ENCODE measurements at regions not wholly inside any gene's neighbourhood (a gene's known extent, or its start where the extent isn't known, plus 50 kb on each side); places are given as distances from the start of the nearest gene placed in this dataset.
"Not testable (repeated sequence)": the region's sequence is repeated elsewhere in the genome, so short reads cannot be mapped to it uniquely, and the experiment has no call there.

DNA sequence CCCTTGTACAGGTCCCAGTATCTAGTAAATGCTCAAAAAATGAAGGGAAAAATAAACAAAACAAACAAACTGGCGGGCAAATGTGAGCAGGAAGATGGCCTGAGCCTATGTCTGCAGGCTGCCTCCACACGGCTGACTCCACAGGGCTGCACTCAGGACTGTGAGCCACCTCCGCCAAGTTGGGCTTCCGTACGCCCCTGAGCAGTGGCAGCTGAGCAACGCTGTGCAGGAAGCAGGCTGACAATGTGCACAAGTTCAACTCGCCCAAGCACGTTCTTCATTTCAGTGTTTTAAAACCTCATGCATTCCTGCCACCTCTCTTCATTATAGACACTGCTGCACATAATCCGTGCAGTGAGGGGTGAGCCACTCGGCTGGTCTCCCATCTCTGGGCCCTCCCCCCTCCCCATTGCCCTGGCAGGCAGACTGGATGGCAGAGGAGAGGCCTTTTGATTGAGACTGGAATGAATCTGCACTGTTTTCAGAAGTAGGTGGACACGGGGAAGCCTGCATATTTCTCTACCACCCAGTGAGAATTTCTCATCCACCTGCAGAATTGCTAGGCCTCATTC lies 915.3 kb downstream of the UQCRFS1 start:
- H3K4me3 ChIP-seq (ENCODE audit: low read depth, low read length), result no peak overlapping the region
- no peak for DNase-seq (ENCODE audit: low read depth, low spot score)
- TF ChIP-seq CTCF (IDR thresholded peaks at IDR 0.05; ENCODE audit: low read depth, low read length), result no peak
- in situ Hi-C loops (cut with HindIII; ENCODE audit: low sequenced_read_pairs), result no loop called here

- no peak for DNase-seq (ENCODE audit: low read depth, low spot score)
- TF ChIP-seq CTCF (IDR thresholded peaks at IDR 0.05; ENCODE audit: low read depth, low read length), result no peak
- H3K4me3 ChIP-seq (ENCODE audit: low read depth, low read length), result no peak overlapping the region
- in situ Hi-C loops (cut with HindIII; ENCODE audit: low sequenced_read_pairs), result no loop called here
Observed at GRCh38 chr19:28297036-28297435, 915.9 kb downstream of the UQCRFS1 start.

- no peak overlapping the region for H3K4me3 ChIP-seq (ENCODE audit: low read depth, low read length)
- in situ Hi-C loops (cut with HindIII; ENCODE audit: low sequenced_read_pairs), result no loop called here
- DNase-seq (ENCODE audit: low read depth, low spot score), result peak; percentile 49
- TF ChIP-seq CTCF (IDR thresholded peaks at IDR 0.05; ENCODE audit: low read depth, low read length), result no peak
Observed at GRCh38 chr19:28296506-28296905, 916.4 kb downstream of the UQCRFS1 start.

DNA sequence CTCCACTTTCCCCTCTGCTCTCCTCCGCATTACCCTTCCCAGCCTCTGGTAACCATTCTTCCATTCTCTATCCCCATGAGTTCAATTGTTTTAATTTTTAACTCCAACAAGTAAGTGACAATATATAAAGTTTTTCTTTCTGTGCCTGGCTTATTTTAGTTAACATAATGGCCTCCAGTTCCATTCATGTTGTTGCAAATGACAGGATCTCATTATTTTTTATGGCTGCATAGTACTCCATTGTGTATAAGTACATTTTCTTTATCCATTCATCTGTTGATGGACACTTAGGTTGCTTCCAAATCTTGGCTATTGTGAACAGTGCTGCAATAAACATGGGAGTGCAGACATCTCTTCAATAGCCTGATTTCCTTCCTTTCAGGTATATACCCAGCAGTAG lies 918.0 kb downstream of the UQCRFS1 start:
- DNase-seq (ENCODE audit: low read depth, low spot score), result not testable (repeated sequence)

GRCh38 chr19:28294395-28294794 lies 918.6 kb downstream of the UQCRFS1 start:
- in situ Hi-C loops (cut with HindIII; ENCODE audit: low sequenced_read_pairs), result no loop called here
- TF ChIP-seq CTCF (IDR thresholded peaks at IDR 0.05; ENCODE audit: low read depth, low read length), result no peak
- H3K4me3 ChIP-seq (ENCODE audit: low read depth, low read length), result no peak overlapping the region
- DNase-seq (ENCODE audit: low read depth, low spot score), result peak; percentile 39

More for the DNA sequence above, 918.0 kb downstream of the UQCRFS1 start:
- in situ Hi-C loops (cut with HindIII; ENCODE audit: low sequenced_read_pairs); H3K4me3 ChIP-seq (ENCODE audit: low read depth, low read length): not testable (repeated sequence)

GRCh38 chr19:28293685-28294084 lies 919.3 kb downstream of the UQCRFS1 start:
- no peak for DNase-seq (ENCODE audit: low read depth, low spot score)
- in situ Hi-C loops (cut with HindIII; ENCODE audit: low sequenced_read_pairs), result no loop called here
- TF ChIP-seq CTCF (IDR thresholded peaks at IDR 0.05; ENCODE audit: low read depth, low read length), result no peak
- no peak overlapping the region for H3K4me3 ChIP-seq (ENCODE audit: low read depth, low read length)

DNA sequence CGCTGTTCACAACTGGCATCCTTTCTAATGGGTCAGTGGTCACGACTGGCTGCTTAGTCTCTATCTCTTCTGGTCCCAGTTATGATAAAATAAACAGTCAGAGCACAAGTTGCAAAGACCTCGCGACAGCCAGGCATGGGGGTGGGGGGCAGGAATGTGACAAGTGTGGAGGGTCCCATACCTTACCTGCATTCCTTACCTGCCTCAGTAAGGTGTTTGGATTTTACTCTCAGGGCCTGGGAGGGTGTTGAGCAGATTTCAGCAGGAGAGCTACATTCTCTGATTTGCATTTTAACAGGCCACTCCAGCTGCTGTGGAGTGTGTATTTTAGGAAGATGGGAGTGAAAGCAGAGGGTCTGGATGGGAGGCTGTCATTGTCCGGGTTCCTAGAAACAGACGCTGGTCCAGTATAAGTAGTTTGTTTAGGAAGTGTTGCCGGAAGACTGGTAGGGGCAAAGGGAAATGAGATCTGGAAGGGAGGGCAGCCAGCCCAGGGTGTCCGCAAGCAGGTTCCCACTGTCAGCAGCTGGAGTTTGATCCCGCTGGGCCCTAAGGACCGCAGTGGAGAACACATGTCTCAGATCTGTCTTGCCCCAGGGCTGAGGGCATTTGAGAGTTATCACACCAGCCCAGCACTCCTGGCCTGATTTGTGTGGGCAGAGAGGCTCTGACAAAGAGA lies 920.0 kb downstream of the UQCRFS1 start:
- no peak for TF ChIP-seq CTCF (IDR thresholded peaks at IDR 0.05; ENCODE audit: low read depth, low read length)
- no peak overlapping the region for H3K4me3 ChIP-seq (ENCODE audit: low read depth, low read length)
- DNase-seq (ENCODE audit: low read depth, low spot score), result no peak
- in situ Hi-C loops (cut with HindIII; ENCODE audit: low sequenced_read_pairs), result no loop called here

All from astrocyte of the spinal cord (primary cell).